ENCODE measurements at regions not wholly inside any gene's neighbourhood (a gene's known extent, or its start where the extent isn't known, plus 50 kb on each side); places are given as distances from the start of the nearest gene placed in this dataset.
A peak's percentile ranks its signal among the peaks of the same experiment; 100 is the strongest.

- peaks cover 0 to 25% (median 15%) of the 10 kb centered on the region in 3 donors for H3K9me3 ChIP-seq (ENCODE audit: control extremely low read depth in 1 of 3, control insufficient read depth in 2 of 3, insufficient read depth in 1 of 3, low read length in 2 of 3)
- no peak for ATAC-seq (ENCODE audit: low read depth)
- CTCF ChIA-PET = no interaction called here
Measured at GRCh38 chr14:105659935-105660527, 133.6 kb downstream of the TMEM121 start.

More at GRCh38 chr14:105659935-105660527, 133.6 kb downstream of the TMEM121 start:
- no peaks in the 10 kb centered on the region for H3K27me3 Mint-ChIP-seq
- H3K9me3 Mint-ChIP-seq (ENCODE audit: insufficient read depth) = peaks cover 21% of the 10 kb centered on the region
- H4K20me1 ChIP-seq (ENCODE audit: control insufficient read depth, insufficient read depth, low read length, poor library complexity, severe bottlenecking) = no peaks in the 10 kb centered on the region
- no peak for TF ChIP-seq CTCF (IDR thresholded peaks at IDR 0.05)
- TF ChIP-seq EZH2 (IDR thresholded peaks at IDR 0.05; ENCODE audit: borderline replicate concordance, insufficient read depth, low read depth, low read length, poor library complexity, severe bottlenecking) = no peak
- H3K27ac Mint-ChIP-seq = peak overlapping the region; percentile 28
- no peak overlapping the region for H3K4me3 ChIP-seq (ENCODE audit: control extremely low read depth in 1 of 5, extremely low read depth in 1 of 5, insufficient read depth in 1 of 5, low read depth in 2 of 5, low read length in 4 of 5)
- no peak overlapping the region for H3K4me2 ChIP-seq (replicated peaks; ENCODE audit: low read depth, low read length, poor library complexity, severe bottlenecking)
- POLR2A ChIA-PET = no interaction called here
- 95% methylated on average over 9 of the region's 9 CpGs for WGBS (ENCODE audit: insufficient coverage)
- no peak overlapping the region for H3K4me3 Mint-ChIP-seq
- H3K9ac ChIP-seq (ENCODE audit: low read length) = no peak overlapping the region
- H3K4me1 ChIP-seq (ENCODE audit: control insufficient read depth in 2 of 2, insufficient read depth in 2 of 2, low read length in 2 of 2) = no peaks in the 10 kb centered on the region
- no peaks in the 10 kb centered on the region for H3K27me3 ChIP-seq (replicated peaks in 1 of 4; ENCODE audit: control extremely low read depth in 1 of 4, control insufficient read depth in 3 of 4, insufficient read depth in 4 of 4, low read length in 3 of 4)
- peaks cover 8% of the 10 kb centered on the region for H3K4me1 Mint-ChIP-seq
- H3K79me2 ChIP-seq (ENCODE audit: control insufficient read depth, insufficient read depth, low read length) = no peaks in the 10 kb centered on the region
- H3K27ac ChIP-seq (ENCODE audit: low read length in 2 of 2) = no peak overlapping the region
- intact Hi-C loops (cut with micrococcal nuclease) = no loop called here
- DNase-seq = no peak
- H2AFZ ChIP-seq (ENCODE audit: insufficient read depth, low read depth, low read length, poor library complexity, severe bottlenecking) = no peak overlapping the region
- H3K36me3 ChIP-seq (replicated peaks in 1 of 2; ENCODE audit: control extremely low read depth in 1 of 2, control insufficient read depth in 1 of 2, extremely low read depth in 1 of 2, insufficient read depth in 2 of 2, low read length in 1 of 2) = peaks cover 0 to 13% of the 10 kb centered on the region in 2 experiments
